Ovary (tissue), 3 donors: ENCODE measurements at regions not wholly inside any gene's neighbourhood (a gene's known extent, or its start where the extent isn't known, plus 50 kb on each side); places are given as distances from the start of the nearest gene placed in this dataset.

ENCODE experiments used
- EP300 ChIP-seq: sonication (generic); formaldehyde crosslinking; IDR thresholded peaks from one replicate; pipeline ENCODE4 v1.6.1; 2017; ENCODE audit warnings: antibody characterized with exemption
- TF ChIP-seq, protein P1 (sequence below), 3 donors: fragments of 450-650 bp in 2 of 3; fragments of 200-600 bp in 1 of 3; IDR thresholded peaks; one replicate each; pipeline versions ENCODE4 v1.5.1 to v1.8.0; 2016 to 2022; ENCODE audit warnings: antibody characterized with exemption in 3 of 3, mild to moderate bottlenecking in 1 of 3
- donor health status: DM: no; HTN: no; CAD: no.

- TF ChIP-seq, protein P1, sequence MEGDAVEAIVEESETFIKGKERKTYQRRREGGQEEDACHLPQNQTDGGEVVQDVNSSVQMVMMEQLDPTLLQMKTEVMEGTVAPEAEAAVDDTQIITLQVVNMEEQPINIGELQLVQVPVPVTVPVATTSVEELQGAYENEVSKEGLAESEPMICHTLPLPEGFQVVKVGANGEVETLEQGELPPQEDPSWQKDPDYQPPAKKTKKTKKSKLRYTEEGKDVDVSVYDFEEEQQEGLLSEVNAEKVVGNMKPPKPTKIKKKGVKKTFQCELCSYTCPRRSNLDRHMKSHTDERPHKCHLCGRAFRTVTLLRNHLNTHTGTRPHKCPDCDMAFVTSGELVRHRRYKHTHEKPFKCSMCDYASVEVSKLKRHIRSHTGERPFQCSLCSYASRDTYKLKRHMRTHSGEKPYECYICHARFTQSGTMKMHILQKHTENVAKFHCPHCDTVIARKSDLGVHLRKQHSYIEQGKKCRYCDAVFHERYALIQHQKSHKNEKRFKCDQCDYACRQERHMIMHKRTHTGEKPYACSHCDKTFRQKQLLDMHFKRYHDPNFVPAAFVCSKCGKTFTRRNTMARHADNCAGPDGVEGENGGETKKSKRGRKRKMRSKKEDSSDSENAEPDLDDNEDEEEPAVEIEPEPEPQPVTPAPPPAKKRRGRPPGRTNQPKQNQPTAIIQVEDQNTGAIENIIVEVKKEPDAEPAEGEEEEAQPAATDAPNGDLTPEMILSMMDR (IDR thresholded peaks at IDR 0.05): no peak
- no peak for TF ChIP-seq EP300
Observed at GRCh38 chr17:68097161-68097805, 61.7 kb downstream of the KPNA2 start.
